GM20431 (cell line): ENCODE measurements at regions not wholly inside any gene's neighbourhood (a gene's known extent, or its start where the extent isn't known, plus 50 kb on each side); places are given as distances from the start of the nearest gene placed in this dataset.
"Not testable (repeated sequence)": the region's sequence is repeated elsewhere in the genome, so short reads cannot be mapped to it uniquely, and the experiment has no call there.

Experiments
- in situ Hi-C: fragments of 300-500 bp; cut with MseI, MboI; formaldehyde crosslinking; loops from one replicate; pipeline ENCODE4 v1.15.0; 2020; ENCODE audit warnings: low sequenced_read_pairs; ENCODE audit not compliant: unreplicated experiment

- in situ Hi-C loops = no loop called here
These were observed 1585.4 kb downstream of the EFNB2 start for GRCh38 chr13:104949840-104950740.

GRCh38 chr13:104944176-104944575 is 1591.3 kb downstream of the EFNB2 start:
- in situ Hi-C loops = no loop called here

GRCh38 chr13:104943331-104943730 is 1592.1 kb downstream of the EFNB2 start:
- in situ Hi-C loops = no loop called here

- in situ Hi-C loops = no loop called here
These were observed 1597.6 kb downstream of the EFNB2 start for GRCh38 chr13:104937881-104938280.

GRCh38 chr13:104936304-104936703 is 1599.2 kb downstream of the EFNB2 start:
- in situ Hi-C loops = no loop called here

GRCh38 chr13:104920513-104920912 is 1614.9 kb downstream of the EFNB2 start:
- in situ Hi-C loops = not testable (repeated sequence)

- in situ Hi-C loops = no loop called here
These were observed 1615.4 kb downstream of the EFNB2 start for GRCh38 chr13:104920091-104920490.

GRCh38 chr13:104900191-104900817 is 1635.2 kb downstream of the EFNB2 start:
- in situ Hi-C loops = no loop called here

- in situ Hi-C loops = no loop called here
These were observed 1637.0 kb downstream of the EFNB2 start for GRCh38 chr13:104898484-104898883.

- in situ Hi-C loops = no loop called here
These were observed 1639.9 kb downstream of the EFNB2 start for GRCh38 chr13:104895521-104895920.

GRCh38 chr13:104875038-104875754 is 1660.3 kb downstream of the EFNB2 start:
- in situ Hi-C loops = no loop called here

- in situ Hi-C loops = no loop called here
These were observed 1663.3 kb downstream of the EFNB2 start for GRCh38 chr13:104872153-104872552.

- in situ Hi-C loops = no loop called here
These were observed 1664.0 kb downstream of the EFNB2 start for GRCh38 chr13:104871456-104871855.

- in situ Hi-C loops = no loop called here
These were observed 1666.0 kb downstream of the EFNB2 start for GRCh38 chr13:104869501-104869900.

- in situ Hi-C loops = no loop called here
These were observed 1666.7 kb downstream of the EFNB2 start for GRCh38 chr13:104868806-104869205.

- in situ Hi-C loops = no loop called here
These were observed 1679.9 kb downstream of the EFNB2 start for GRCh38 chr13:104855581-104855980.

GRCh38 chr13:104854698-104855097 is 1680.8 kb downstream of the EFNB2 start:
- in situ Hi-C loops = no loop called here

GRCh38 chr13:104854007-104854406 is 1681.5 kb downstream of the EFNB2 start:
- in situ Hi-C loops = no loop called here

- in situ Hi-C loops = no loop called here
These were observed 1687.5 kb downstream of the EFNB2 start for GRCh38 chr13:104847922-104848321.

GRCh38 chr13:104843401-104843800 is 1692.1 kb downstream of the EFNB2 start:
- in situ Hi-C loops = no loop called here

GRCh38 chr13:104841110-104841509 is 1694.4 kb downstream of the EFNB2 start:
- in situ Hi-C loops = no loop called here
